ENCODE measurements at regions not wholly inside any gene's neighbourhood (a gene's known extent, or its start where the extent isn't known, plus 50 kb on each side); places are given as distances from the start of the nearest gene placed in this dataset.

DNA sequence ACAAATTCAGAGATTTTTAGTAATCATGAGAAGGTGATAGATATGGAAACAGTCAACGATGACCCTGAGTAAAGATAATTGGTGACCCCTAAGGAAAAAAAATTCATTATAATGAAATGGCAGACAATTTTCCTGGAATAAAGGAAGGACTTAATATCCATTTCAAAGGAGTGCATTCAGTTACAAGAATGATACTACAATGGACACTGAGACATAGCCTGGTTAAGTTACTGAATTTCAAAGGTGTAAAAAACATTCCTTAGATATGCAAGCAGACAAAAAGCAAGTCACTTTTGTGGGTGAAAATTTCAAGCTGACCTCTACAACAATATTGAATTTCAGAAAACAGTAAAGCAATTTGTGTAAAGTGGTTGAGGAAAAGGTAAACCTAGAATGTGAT lies 1012.5 kb upstream of the SEMA6A start:
- H3K4me3 ChIP-seq (replicated peaks in 1 of 3) = no peak overlapping the region
- intact Hi-C loops (cut with DNase I) = no loop called here
- H3K27me3 ChIP-seq = no peaks in the 10 kb centered on the region
- no peaks in the 10 kb centered on the region for H3K4me1 ChIP-seq
- WGBS, 2 donors = 87 to 97% methylated on average over 1 of the region's 1 CpG
- H3K36me3 ChIP-seq = no peaks in the 10 kb centered on the region
- no peaks in the 10 kb centered on the region for H3K9me3 ChIP-seq
- TF ChIP-seq CTCF (IDR thresholded peaks at IDR 0.05) = no peak
- no peak for TF ChIP-seq POLR2A (IDR thresholded peaks at IDR 0.05)
- DNase-seq = no peak
- H3K27ac ChIP-seq = no peak overlapping the region

GRCh38 chr5:117568622-117569021 lies 994.0 kb upstream of the SEMA6A start:
- Histone ChIP-seq H3K36me3 (no peaks in the 10 kb centered on the region), H3K27ac (no peak overlapping the region), H3K4me3 (replicated peaks in 1 of 3) (no peak overlapping the region), H3K9me3 (no peaks in the 10 kb centered on the region), H3K4me1 (no peaks in the 10 kb centered on the region), H3K27me3 (no peaks in the 10 kb centered on the region)
- DNase-seq = no peak
- TF ChIP-seq CTCF (IDR thresholded peaks at IDR 0.05) (no peak), POLR2A (IDR thresholded peaks at IDR 0.05) (no peak)
- intact Hi-C loops (cut with DNase I) = no loop called here
- WGBS, 2 donors = 78 to 79% methylated on average over 1 of the region's 1 CpG

- intact Hi-C loops (cut with DNase I) = no loop called here
- 94 to 98% methylated on average over 2 of the region's 2 CpGs for WGBS, 2 donors
- Histone ChIP-seq H3K9me3 (no peaks in the 10 kb centered on the region), H3K4me1 (no peaks in the 10 kb centered on the region), H3K27ac (no peak overlapping the region), H3K27me3 (no peaks in the 10 kb centered on the region), H3K4me3 (replicated peaks in 1 of 3) (no peak overlapping the region), H3K36me3 (no peaks in the 10 kb centered on the region)
- no peak for DNase-seq
- TF ChIP-seq POLR2A (IDR thresholded peaks at IDR 0.05) (no peak), CTCF (IDR thresholded peaks at IDR 0.05) (no peak)
Measured at GRCh38 chr5:117568126-117568525, 993.5 kb upstream of the SEMA6A start.

GRCh38 chr5:117562647-117563046 lies 988.0 kb upstream of the SEMA6A start:
- TF ChIP-seq POLR2A (IDR thresholded peaks at IDR 0.05) (no peak), CTCF (IDR thresholded peaks at IDR 0.05) (no peak)
- H3K36me3 ChIP-seq = no peaks in the 10 kb centered on the region
- intact Hi-C loops (cut with DNase I) = no loop called here
- no peaks in the 10 kb centered on the region for H3K9me3 ChIP-seq
- H3K27me3 ChIP-seq = no peaks in the 10 kb centered on the region
- 95 to 99% methylated on average over 1 of the region's 1 CpG for WGBS, 2 donors
- no peaks in the 10 kb centered on the region for H3K4me1 ChIP-seq
- H3K4me3 ChIP-seq (replicated peaks in 1 of 3) = no peak overlapping the region
- DNase-seq = no peak
- H3K27ac ChIP-seq = no peak overlapping the region

- DNase-seq = no peak
- Histone ChIP-seq H3K27me3 (no peaks in the 10 kb centered on the region), H3K4me1 (no peaks in the 10 kb centered on the region), H3K4me3 (replicated peaks in 1 of 3) (no peak overlapping the region), H3K36me3 (no peaks in the 10 kb centered on the region), H3K9me3 (no peaks in the 10 kb centered on the region), H3K27ac (no peak overlapping the region)
- intact Hi-C loops (cut with DNase I) = no loop called here
- WGBS, 2 donors = 93% methylated on average over 2 of the region's 2 CpGs
- TF ChIP-seq POLR2A (IDR thresholded peaks at IDR 0.05) (no peak), CTCF (IDR thresholded peaks at IDR 0.05) (no peak)
Measured at GRCh38 chr5:117561531-117561930, 986.9 kb upstream of the SEMA6A start.

Data from thyroid gland (tissue), 4 donors.